ENCODE measurements at regions not wholly inside any gene's neighbourhood (a gene's known extent, or its start where the extent isn't known, plus 50 kb on each side); places are given as distances from the start of the nearest gene placed in this dataset.

DNA sequence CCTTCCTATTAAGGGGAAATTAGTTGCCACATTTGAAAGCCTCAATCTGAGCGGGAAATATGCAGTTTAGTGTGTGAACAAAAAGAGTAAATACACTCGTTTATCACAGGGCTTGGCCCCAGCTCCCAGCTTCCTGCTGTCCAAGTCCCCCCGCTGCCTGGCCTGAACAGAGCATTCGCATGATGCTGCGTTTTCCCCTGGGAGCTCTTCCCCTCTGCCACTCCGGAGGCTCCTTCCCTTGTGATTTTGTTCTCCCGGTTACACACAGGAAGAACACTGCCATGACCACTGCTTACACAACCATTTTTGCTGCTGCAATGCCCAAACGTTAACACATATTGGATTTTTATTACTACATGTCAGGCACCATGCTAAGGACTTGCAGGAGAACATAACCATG is 120.7 kb upstream of the ADARB2 start:
- Mint-ChIP-seq H3K4me1 (no peaks in the 10 kb centered on the region), H3K27me3 (ENCODE audit: low read depth) (peaks cover 38% of the 10 kb centered on the region), H3K4me3 (no peak overlapping the region), H3K9me3 (no peaks in the 10 kb centered on the region), H3K36me3 (no peaks in the 10 kb centered on the region), H3K27ac (no peak overlapping the region)
- TF ChIP-seq NR3C1 (CRISPR knock-in tag; conservative IDR thresholded peaks at IDR 0.05; ENCODE audit: low read depth) (no peak), ZMAT4 (CRISPR knock-in tag; IDR thresholded peaks at IDR 0.05) (no peak), HMGXB4 (CRISPR knock-in tag; IDR thresholded peaks at IDR 0.05) (no peak), TCF7 (CRISPR knock-in tag; IDR thresholded peaks at IDR 0.05; ENCODE audit: low read depth) (no peak), MLX (CRISPR knock-in tag; IDR thresholded peaks at IDR 0.05) (no peak), E2F1 (CRISPR knock-in tag; IDR thresholded peaks at IDR 0.05) (no peak), GTF2I (CRISPR knock-in tag; conservative IDR thresholded peaks at IDR 0.05) (no peak), ZNF138 (CRISPR knock-in tag; conservative IDR thresholded peaks at IDR 0.05) (no peak), USF1 (CRISPR knock-in tag; IDR thresholded peaks at IDR 0.05) (no peak), TP53 (CRISPR knock-in tag; IDR thresholded peaks at IDR 0.05) (no peak), SOX15 (CRISPR knock-in tag; IDR thresholded peaks at IDR 0.05) (no peak), NR2C2 (CRISPR knock-in tag; IDR thresholded peaks at IDR 0.05) (no peak), USF2 (CRISPR knock-in tag; IDR thresholded peaks at IDR 0.05) (no peak), NFYB (CRISPR knock-in tag; conservative IDR thresholded peaks at IDR 0.05; ENCODE audit: low read depth) (no peak)
- TF ChIP-seq, protein P1, sequence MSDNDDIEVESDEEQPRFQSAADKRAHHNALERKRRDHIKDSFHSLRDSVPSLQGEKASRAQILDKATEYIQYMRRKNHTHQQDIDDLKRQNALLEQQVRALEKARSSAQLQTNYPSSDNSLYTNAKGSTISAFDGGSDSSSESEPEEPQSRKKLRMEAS (CRISPR knock-in tag; IDR thresholded peaks at IDR 0.05): no peak
- TF ChIP-seq, protein P2, sequence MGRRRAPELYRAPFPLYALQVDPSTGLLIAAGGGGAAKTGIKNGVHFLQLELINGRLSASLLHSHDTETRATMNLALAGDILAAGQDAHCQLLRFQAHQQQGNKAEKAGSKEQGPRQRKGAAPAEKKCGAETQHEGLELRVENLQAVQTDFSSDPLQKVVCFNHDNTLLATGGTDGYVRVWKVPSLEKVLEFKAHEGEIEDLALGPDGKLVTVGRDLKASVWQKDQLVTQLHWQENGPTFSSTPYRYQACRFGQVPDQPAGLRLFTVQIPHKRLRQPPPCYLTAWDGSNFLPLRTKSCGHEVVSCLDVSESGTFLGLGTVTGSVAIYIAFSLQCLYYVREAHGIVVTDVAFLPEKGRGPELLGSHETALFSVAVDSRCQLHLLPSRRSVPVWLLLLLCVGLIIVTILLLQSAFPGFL (CRISPR knock-in tag; IDR thresholded peaks at IDR 0.05; ENCODE audit: borderline replicate concordance): no peak
- TF ChIP-seq, protein P3, sequence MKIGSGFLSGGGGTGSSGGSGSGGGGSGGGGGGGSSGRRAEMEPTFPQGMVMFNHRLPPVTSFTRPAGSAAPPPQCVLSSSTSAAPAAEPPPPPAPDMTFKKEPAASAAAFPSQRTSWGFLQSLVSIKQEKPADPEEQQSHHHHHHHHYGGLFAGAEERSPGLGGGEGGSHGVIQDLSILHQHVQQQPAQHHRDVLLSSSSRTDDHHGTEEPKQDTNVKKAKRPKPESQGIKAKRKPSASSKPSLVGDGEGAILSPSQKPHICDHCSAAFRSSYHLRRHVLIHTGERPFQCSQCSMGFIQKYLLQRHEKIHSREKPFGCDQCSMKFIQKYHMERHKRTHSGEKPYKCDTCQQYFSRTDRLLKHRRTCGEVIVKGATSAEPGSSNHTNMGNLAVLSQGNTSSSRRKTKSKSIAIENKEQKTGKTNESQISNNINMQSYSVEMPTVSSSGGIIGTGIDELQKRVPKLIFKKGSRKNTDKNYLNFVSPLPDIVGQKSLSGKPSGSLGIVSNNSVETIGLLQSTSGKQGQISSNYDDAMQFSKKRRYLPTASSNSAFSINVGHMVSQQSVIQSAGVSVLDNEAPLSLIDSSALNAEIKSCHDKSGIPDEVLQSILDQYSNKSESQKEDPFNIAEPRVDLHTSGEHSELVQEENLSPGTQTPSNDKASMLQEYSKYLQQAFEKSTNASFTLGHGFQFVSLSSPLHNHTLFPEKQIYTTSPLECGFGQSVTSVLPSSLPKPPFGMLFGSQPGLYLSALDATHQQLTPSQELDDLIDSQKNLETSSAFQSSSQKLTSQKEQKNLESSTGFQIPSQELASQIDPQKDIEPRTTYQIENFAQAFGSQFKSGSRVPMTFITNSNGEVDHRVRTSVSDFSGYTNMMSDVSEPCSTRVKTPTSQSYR (CRISPR knock-in tag; IDR thresholded peaks at IDR 0.05): no peak
- TF ChIP-seq, protein P4, sequence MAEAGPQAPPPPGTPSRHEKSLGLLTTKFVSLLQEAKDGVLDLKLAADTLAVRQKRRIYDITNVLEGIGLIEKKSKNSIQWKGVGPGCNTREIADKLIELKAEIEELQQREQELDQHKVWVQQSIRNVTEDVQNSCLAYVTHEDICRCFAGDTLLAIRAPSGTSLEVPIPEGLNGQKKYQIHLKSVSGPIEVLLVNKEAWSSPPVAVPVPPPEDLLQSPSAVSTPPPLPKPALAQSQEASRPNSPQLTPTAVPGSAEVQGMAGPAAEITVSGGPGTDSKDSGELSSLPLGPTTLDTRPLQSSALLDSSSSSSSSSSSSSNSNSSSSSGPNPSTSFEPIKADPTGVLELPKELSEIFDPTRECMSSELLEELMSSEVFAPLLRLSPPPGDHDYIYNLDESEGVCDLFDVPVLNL (CRISPR knock-in tag; IDR thresholded peaks at IDR 0.05; ENCODE audit: borderline replicate concordance, low read depth): no peak
- TF ChIP-seq, protein P5, sequence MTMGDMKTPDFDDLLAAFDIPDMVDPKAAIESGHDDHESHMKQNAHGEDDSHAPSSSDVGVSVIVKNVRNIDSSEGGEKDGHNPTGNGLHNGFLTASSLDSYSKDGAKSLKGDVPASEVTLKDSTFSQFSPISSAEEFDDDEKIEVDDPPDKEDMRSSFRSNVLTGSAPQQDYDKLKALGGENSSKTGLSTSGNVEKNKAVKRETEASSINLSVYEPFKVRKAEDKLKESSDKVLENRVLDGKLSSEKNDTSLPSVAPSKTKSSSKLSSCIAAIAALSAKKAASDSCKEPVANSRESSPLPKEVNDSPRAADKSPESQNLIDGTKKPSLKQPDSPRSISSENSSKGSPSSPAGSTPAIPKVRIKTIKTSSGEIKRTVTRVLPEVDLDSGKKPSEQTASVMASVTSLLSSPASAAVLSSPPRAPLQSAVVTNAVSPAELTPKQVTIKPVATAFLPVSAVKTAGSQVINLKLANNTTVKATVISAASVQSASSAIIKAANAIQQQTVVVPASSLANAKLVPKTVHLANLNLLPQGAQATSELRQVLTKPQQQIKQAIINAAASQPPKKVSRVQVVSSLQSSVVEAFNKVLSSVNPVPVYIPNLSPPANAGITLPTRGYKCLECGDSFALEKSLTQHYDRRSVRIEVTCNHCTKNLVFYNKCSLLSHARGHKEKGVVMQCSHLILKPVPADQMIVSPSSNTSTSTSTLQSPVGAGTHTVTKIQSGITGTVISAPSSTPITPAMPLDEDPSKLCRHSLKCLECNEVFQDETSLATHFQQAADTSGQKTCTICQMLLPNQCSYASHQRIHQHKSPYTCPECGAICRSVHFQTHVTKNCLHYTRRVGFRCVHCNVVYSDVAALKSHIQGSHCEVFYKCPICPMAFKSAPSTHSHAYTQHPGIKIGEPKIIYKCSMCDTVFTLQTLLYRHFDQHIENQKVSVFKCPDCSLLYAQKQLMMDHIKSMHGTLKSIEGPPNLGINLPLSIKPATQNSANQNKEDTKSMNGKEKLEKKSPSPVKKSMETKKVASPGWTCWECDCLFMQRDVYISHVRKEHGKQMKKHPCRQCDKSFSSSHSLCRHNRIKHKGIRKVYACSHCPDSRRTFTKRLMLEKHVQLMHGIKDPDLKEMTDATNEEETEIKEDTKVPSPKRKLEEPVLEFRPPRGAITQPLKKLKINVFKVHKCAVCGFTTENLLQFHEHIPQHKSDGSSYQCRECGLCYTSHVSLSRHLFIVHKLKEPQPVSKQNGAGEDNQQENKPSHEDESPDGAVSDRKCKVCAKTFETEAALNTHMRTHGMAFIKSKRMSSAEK (CRISPR knock-in tag; IDR thresholded peaks at IDR 0.05; ENCODE audit: borderline replicate concordance): no peak
- ChIA-PET POLR2A (no interaction called here), CTCF (no interaction called here)
- no peak; the same call in 1 of the 2 replicates for ATAC-seq
- no peak for DNase-seq (ENCODE audit: low spot score)
